ENCODE measurements at regions not wholly inside any gene's neighbourhood (a gene's known extent, or its start where the extent isn't known, plus 50 kb on each side); places are given as distances from the start of the nearest gene placed in this dataset.

- no peaks in the 10 kb centered on the region for H3K79me2 ChIP-seq (ENCODE audit: insufficient read depth, low read length)
- no peak for TF ChIP-seq EZH2phosphoT487 (conservative IDR thresholded peaks at IDR 0.05; ENCODE audit: low read length)
- TF ChIP-seq CTCF (IDR thresholded peaks at IDR 0.05; ENCODE audit: insufficient read depth, low read length, poor library complexity, severe bottlenecking): no peak
- no peaks in the 10 kb centered on the region for H4K20me1 ChIP-seq (ENCODE audit: low read depth, low read length)
- no peaks in the 10 kb centered on the region for H3K9me2 ChIP-seq (replicated peaks; ENCODE audit: insufficient read depth, low read length)
- no peak overlapping the region for H2AFZ ChIP-seq (ENCODE audit: low read depth, low read length, severe bottlenecking)
- no peak overlapping the region for H3K4me3 ChIP-seq (ENCODE audit: insufficient read depth, low read length, poor library complexity, severe bottlenecking)
- H3K4me2 ChIP-seq (ENCODE audit: low read depth, low read length, poor library complexity, severe bottlenecking): no peak overlapping the region
- H3K36me3 ChIP-seq (ENCODE audit: low read length): no peaks in the 10 kb centered on the region
- no peak overlapping the region for H3K9ac ChIP-seq (ENCODE audit: low read length)
- H3K9me3 ChIP-seq (ENCODE audit: insufficient read depth, low read length): no peaks in the 10 kb centered on the region
- no peak overlapping the region for H3K27ac ChIP-seq (ENCODE audit: low read depth, low read length)
- H3F3A ChIP-seq (ENCODE audit: insufficient read depth): no peaks in the 10 kb centered on the region
- H3K27me3 ChIP-seq (ENCODE audit: low read length): no peaks in the 10 kb centered on the region
These were observed 209.6 kb upstream of the RTL1 start for GRCh38 chr14:101113108-101113612.

GRCh38 chr14:101113835-101114725, 210.6 kb upstream of the RTL1 start:
- H2AFZ ChIP-seq (ENCODE audit: low read depth, low read length, severe bottlenecking): no peak overlapping the region
- no peak overlapping the region for H3K27ac ChIP-seq (ENCODE audit: low read depth, low read length)
- no peaks in the 10 kb centered on the region for H3K9me3 ChIP-seq (ENCODE audit: insufficient read depth, low read length)
- no peaks in the 10 kb centered on the region for H3K79me2 ChIP-seq (ENCODE audit: insufficient read depth, low read length)
- H3K4me2 ChIP-seq (ENCODE audit: low read depth, low read length, poor library complexity, severe bottlenecking): no peak overlapping the region
- H3K9me2 ChIP-seq (replicated peaks; ENCODE audit: insufficient read depth, low read length): no peaks in the 10 kb centered on the region
- H4K20me1 ChIP-seq (ENCODE audit: low read depth, low read length): no peaks in the 10 kb centered on the region
- H3K36me3 ChIP-seq (ENCODE audit: low read length): no peaks in the 10 kb centered on the region
- H3F3A ChIP-seq (ENCODE audit: insufficient read depth): no peaks in the 10 kb centered on the region
- H3K9ac ChIP-seq (ENCODE audit: low read length): no peak overlapping the region
- no peak for TF ChIP-seq CTCF (IDR thresholded peaks at IDR 0.05; ENCODE audit: insufficient read depth, low read length, poor library complexity, severe bottlenecking)
- TF ChIP-seq EZH2phosphoT487 (conservative IDR thresholded peaks at IDR 0.05; ENCODE audit: low read length): no peak
- no peak overlapping the region for H3K4me3 ChIP-seq (ENCODE audit: insufficient read depth, low read length, poor library complexity, severe bottlenecking)
- H3K27me3 ChIP-seq (ENCODE audit: low read length): no peaks in the 10 kb centered on the region

GRCh38 chr14:101114726-101115515, 211.4 kb upstream of the RTL1 start:
- Histone ChIP-seq H3K9me3 (ENCODE audit: insufficient read depth, low read length) (no peaks in the 10 kb centered on the region), H2AFZ (ENCODE audit: low read depth, low read length, severe bottlenecking) (no peak overlapping the region), H3K9ac (ENCODE audit: low read length) (no peak overlapping the region), H3K27ac (ENCODE audit: low read depth, low read length) (no peak overlapping the region), H3K27me3 (ENCODE audit: low read length) (no peaks in the 10 kb centered on the region), H3K9me2 (replicated peaks; ENCODE audit: insufficient read depth, low read length) (no peaks in the 10 kb centered on the region), H4K20me1 (ENCODE audit: low read depth, low read length) (no peaks in the 10 kb centered on the region), H3K36me3 (ENCODE audit: low read length) (no peaks in the 10 kb centered on the region), H3F3A (ENCODE audit: insufficient read depth) (no peaks in the 10 kb centered on the region), H3K79me2 (ENCODE audit: insufficient read depth, low read length) (no peaks in the 10 kb centered on the region), H3K4me2 (ENCODE audit: low read depth, low read length, poor library complexity, severe bottlenecking) (no peak overlapping the region), H3K4me3 (ENCODE audit: insufficient read depth, low read length, poor library complexity, severe bottlenecking) (no peak overlapping the region)
- TF ChIP-seq EZH2phosphoT487 (conservative IDR thresholded peaks at IDR 0.05; ENCODE audit: low read length) (no peak), CTCF (IDR thresholded peaks at IDR 0.05; ENCODE audit: insufficient read depth, low read length, poor library complexity, severe bottlenecking) (no peak)
